RKO (cell line): ENCODE measurements at regions not wholly inside any gene's neighbourhood (a gene's known extent, or its start where the extent isn't known, plus 50 kb on each side); places are given as distances from the start of the nearest gene placed in this dataset.
"Not testable (repeated sequence)": the region's sequence is repeated elsewhere in the genome, so short reads cannot be mapped to it uniquely, and the experiment has no call there.

Experiments
- DNase-seq: peaks from one replicate; pipeline ENCODE4 v3.0.0-alpha.2; 2016; ENCODE audit warnings: low spot score

DNA sequence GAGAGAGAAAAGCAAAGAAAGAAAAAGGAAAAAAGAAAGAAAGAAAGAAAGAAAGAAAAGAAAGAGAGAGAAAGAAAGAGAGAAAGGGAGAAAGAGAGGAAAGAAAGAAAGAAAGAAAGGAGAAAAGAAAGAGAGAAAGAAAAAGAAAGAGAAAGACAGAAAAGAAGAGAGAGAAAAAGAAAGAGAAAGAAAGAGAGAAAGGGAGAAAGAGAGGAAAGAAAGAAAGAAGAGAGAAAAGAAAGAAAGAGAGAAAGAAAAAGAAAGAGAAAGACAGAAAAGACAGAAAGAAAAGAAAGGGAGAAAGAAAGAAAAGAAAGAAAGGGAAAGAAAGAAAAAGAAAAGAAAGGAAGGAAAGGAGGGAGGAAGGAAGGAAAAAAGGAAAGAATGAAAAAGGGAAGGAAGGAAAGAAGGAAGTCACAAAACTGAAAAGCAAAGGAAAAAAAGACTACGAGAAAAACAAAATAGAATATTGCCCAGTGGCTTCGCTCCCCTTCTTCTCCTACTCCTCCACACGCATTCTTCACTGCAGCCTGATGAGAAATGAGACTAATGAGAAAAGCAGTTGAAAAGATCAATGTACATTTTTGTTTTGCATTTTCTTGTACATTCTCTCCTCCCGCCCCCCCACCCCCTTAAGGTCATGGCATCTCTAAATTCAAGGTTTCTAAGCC lies 170.0 kb downstream of the SOD2 start:
- no peak for DNase-seq

DNA sequence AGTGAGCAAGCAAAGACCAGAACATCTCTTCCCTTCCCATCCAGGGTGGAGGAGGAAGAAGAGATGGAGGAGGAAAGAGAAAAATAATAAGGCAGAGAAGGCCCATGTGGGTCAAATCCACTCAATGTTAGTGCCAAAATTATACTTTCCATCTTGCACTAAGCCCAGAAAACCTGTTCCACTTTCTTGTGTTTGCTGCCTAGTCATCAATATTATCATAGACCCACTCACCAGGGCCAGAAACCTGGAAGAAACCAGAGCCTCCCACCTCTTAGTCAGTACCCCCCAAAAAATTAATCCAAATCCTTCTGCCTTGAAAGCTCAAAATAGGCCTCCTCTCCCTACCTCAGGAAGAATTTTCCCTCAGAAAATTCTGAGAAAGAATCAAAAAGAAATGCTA lies 171.1 kb downstream of the SOD2 start:
- no peak for DNase-seq

DNA sequence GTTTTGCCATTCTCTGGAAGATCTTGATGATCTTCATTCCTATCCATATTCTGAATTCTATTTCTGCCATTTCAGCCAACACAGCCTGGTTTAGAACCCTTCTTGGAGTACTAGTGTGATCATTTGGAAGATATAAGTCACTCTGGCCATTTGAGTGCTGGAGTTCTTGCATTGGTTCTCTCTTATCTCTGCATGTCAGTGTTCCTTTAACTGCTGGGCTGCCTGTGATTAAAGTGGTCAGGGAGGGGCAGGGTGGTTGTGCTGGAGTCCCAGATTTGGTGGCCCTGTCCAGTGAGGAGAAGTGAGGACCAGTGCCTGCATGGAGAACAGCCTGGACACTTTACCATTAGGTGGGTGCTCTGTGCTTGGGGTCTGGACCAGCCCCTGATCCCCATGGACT lies 173.0 kb downstream of the SOD2 start:
- DNase-seq, result no peak

- not testable (repeated sequence) for DNase-seq
Observed at GRCh38 chr6:159515811-159516210, 177.2 kb downstream of the SOD2 start.

DNA sequence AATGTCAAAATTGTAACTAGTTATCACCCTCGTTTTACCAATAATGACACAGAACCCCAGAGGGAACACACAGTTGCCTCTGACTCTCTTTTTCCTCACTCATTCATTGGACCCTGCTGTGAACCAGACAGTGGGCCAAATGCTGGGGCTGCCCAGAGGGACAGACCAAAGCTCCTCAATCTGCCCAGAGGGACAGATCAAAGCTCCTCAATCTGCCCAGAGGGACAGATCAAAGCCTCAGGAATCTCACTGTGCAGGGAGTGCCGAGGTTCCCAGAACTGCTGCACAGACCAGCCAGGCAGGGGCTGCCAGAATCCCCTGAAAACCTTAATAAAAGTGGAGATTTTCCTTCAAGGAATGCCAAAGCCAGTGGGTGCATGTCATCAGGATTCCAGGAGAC lies 179.1 kb downstream of the SOD2 start:
- DNase-seq, result no peak

DNA sequence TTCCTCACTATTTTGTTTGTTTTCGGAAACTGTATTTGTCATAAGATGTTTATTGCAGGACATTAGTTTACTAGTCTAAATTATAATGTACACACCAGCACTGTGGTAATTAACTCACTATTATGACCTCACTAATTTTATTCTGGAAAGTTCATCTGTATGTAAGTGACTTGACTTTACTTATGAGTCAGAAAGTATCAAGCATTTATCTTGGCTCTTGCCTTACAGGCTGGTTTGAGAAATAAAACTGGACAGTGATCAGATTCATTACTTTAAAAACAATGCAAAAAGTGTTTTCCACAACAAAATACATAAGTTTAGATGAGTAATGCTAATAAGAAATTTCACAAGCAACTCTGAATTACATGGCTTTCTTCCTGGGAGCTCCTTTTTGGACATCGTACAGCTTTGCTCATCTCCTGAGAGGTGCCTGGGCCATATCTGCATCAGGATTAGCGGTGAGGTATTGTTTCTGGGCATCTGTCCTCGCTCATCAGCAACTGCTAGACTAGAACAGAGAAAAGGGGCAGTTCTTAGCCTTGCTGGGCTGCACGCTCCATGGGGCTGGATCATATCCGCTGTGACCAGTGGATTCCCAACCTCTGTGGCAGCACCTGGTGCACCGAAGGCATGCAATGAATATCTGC lies 179.8 kb downstream of the SOD2 start:
- DNase-seq, result no peak

DNA sequence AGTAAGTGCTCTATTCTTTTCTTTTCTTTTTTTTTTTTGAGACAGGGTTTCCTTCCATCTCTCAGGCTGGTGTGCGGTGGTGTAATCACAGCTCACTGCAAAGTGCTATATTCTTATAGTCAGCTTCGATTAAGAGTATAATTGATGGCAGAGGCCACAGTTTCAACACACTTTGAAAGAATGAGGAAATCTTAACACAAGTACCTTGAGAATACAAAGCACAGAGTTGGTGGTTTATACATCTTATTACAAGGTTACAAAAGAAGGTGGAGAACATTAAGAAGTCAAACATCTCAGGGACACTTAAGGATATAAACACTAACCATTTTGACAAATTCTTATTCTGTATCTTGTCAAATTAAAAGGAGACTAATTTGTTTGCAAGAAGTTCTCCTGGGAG lies 180.5 kb downstream of the SOD2 start:
- no peak for DNase-seq

DNA sequence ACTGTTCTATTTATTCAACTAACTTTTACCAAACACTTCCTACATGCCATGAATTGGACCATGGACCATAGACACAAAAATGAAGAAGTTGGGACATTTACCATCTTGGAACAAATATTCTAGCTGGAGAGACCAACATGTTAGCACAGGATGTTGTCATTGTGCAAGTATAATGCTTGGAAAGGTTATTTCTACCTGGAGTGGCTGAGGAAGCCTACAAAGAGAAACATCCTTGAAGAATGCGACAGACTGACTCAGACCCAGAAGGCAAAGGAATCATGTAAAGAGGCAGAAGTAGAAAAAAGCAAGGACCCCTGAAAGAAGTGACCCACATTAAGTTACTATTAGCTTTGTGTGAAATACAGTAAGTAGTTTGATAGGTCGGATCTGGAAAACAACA lies 180.9 kb downstream of the SOD2 start:
- no peak for DNase-seq

GRCh38 chr6:159510141-159510540 lies 182.9 kb downstream of the SOD2 start:
- DNase-seq, result no peak

DNA sequence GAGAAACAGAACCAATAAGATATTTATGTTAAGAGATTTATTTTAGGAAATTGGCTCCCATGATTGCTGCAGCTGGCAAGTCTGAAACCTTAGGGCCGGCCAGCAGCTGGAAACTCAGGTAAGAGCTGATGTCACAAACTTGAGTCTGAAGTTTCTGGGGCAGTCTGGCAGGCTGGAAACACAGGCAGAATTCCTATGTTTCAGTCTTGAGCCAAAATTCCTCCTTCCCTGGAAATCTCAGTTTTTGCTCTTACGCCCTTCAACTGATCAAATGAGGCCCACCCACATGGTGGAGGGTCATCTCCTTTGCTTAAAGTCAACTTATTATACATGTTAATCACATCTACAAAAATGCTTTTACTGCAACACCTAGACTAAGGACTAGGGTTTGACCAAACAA lies 184.1 kb downstream of the SOD2 start:
- no peak for DNase-seq

DNA sequence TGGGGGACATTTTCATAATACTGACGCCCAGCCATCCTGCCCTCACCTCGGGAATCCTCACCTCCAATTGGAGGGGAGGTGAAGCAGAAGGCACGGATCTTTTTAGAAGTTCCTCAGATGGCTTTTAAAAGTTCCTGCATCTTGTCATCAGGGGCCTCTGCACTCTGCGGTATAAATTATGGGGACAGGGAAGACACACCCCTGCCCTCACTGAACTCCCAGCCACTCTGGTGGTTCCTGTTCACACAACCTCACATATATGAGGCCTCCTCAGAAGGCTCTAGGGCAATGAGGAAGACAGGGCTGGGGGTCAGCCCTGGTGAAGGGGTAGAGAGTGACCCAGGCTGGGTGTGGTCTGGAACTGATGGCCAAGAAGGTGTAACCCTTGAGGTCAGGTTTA lies 187.0 kb downstream of the SOD2 start:
- no peak for DNase-seq

DNA sequence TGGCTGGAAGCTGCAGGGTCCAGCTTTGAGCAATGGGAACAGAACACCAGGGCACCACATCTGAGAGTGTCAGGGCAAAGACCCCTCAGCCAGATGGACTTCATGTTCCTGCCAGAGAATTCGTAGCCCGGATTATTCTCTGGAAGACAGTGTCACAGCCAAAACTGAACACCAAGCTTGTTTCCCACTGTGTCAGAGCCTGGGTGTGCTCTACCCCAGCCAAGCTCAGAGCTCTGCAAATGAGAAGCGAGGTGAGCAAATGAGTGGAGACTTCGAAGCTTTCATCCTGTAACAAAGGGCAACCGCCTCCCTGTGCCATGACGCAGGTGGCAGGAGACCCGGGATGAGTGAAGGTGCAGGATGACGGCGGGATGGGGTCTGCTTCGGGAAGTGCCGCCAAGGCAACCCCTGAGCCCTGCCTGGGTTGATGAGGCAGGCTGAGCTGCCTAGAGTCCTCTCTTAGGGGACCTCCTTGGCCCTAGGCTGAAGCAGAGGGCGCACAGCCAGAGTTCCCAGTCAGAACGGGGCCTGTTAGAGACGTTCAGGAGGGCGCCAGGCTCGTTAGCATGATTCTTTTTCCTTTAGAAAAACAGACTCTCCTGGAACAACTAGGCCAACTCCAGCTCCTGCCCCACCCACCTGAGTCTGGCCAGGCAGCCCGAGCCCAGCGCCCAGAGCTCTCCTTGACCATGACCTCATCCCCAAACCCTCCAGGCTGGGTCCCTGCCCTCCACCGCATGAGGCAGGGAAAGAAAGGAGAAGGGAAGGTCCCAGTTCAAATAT lies 187.7 kb downstream of the SOD2 start:
- DNase-seq, result no peak

GRCh38 chr6:159501558-159501957 lies 191.5 kb downstream of the SOD2 start:
- no peak for DNase-seq

- DNase-seq, result no peak
Observed at GRCh38 chr6:159499034-159499433, 194.0 kb downstream of the SOD2 start.

GRCh38 chr6:159494586-159494972 lies 198.5 kb downstream of the SOD2 start:
- no peak for DNase-seq

DNA sequence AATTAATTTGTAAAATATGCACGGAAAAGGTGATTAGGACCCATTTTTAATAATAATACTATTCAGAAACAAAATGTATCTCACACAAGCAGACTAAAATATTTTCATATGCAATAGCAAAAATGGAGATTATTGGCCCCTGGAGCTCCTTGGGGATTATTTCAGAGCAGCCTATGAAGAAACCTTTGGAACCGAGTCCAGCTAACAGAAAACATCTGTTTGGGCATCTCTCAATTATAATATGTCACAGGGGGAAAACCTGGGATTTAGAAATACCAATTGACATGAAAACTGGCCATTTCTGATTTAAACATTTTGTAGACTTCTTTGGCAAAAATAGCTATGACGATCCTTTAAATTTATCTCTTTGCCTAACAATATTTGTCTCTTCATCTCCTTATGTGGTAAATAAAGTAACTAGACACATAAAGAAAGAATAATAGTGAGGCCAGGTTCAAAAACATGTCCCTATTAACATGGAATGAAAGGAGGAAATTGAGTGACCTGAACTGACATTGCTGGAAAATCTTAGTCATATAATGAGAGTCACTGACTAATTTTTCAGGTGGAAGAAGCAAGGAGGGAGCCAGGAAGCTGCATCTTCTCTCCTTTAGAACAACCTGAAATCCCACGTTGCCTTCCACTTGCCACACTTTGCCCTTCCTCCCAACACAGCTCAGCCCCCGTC lies 199.0 kb downstream of the SOD2 start:
- DNase-seq, result no peak

DNA sequence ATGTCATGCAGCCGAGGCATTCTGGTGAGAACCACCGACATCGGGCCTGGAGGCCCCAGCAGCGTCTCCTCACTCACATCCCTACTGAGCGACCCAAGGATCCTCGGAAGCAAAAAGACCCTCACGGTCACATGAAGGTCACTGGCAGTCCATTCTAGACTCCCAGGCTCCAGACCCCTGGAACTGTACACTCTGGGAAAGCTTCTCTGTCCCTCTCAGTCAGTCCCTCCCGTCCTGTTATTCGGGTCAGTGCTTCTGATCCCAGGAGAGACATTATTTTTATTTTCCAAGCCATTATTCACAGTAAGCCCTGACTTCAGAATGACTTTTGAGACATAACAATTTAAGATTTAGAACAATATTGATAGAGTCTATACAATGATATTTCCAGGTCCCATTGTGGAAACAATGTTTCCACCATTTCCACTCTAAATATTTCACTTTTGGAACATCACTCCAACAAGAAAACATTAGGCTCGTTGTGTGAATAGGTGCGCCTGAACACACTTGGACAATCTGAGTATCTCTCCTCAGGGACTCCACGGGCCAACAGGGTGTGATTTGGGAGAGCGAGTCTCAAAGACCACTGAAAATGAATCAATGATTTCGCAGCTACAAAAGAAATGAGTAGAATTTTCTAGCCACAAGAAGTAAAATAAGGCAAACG lies 199.7 kb downstream of the SOD2 start:
- DNase-seq, result no peak

GRCh38 chr6:159490298-159490937 lies 202.6 kb downstream of the SOD2 start:
- DNase-seq, result no peak

DNA sequence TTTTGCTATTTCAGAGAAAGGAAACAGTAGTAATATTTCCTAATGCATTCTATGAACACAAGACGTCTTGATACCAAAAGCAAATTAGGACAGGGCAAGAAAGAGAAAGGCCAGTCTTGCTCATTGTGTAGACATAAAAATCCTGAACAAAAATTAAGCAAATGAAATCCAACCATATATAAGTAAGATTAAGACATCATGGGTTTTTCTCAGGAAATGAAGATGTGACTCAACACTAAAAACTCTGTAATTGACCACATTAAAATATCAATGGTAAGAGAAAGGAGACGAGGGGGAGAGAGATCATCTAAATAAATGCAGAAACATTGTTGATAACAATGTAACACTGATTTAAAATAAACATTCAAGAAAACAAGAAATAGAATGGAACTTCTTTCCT lies 205.4 kb downstream of the SOD2 start:
- DNase-seq, result no peak

- no peak for DNase-seq
Observed at GRCh38 chr6:159483259-159483658, 209.8 kb downstream of the SOD2 start.

DNA sequence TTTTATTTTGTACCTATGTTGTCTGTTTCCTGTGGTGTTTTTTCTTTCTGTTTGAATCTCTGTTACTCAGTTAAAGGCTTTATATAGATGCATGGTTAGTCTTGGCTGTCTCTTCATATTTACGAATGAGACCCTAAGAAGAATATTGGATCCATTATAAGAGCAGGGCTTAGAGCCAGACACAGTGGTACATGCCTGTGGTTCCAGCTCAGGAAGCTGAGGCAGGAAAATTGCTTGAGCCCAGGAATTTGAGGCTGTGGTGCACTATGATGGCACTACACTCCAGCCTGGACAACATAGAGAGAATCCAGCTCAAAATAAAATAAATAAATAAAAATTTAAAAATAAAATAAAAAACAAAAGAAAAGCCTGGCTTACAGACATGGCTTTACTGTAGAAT lies 211.1 kb downstream of the SOD2 start:
- no peak for DNase-seq

DNA sequence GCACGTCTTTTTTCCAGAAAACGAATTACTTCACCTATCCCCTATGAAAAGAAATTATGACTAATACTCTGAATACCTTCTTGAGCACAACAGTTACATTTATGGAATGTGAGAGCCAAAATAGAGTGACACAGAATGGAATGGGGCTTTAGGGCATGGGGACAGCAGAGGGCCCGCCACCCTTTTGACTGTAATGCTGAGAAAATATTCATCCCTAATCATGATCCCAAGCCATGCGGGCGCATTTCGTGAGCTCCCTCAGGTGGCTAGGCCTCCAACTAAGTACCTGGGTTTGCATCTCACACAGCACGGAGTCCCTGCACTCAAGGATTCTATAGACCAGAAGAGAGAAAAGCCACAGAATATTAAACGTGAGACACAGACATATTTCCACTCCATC lies 212.6 kb downstream of the SOD2 start:
- DNase-seq, result no peak
